Renal cortex interstitium (tissue), 11 donors: ENCODE measurements at regions not wholly inside any gene's neighbourhood (a gene's known extent, or its start where the extent isn't known, plus 50 kb on each side); places are given as distances from the start of the nearest gene placed in this dataset.
A peak's percentile ranks its signal among the peaks of the same experiment; 100 is the strongest.

Source experiments
- DNase-seq, 11 donors: peaks; one replicate each; pipeline ENCODE4 v3.0.0-alpha.2; 2013; ENCODE audit warnings: low read depth in 9 of 11, low spot score in 4 of 11; ENCODE audit errors: extremely low read depth in 1 of 11

DNA sequence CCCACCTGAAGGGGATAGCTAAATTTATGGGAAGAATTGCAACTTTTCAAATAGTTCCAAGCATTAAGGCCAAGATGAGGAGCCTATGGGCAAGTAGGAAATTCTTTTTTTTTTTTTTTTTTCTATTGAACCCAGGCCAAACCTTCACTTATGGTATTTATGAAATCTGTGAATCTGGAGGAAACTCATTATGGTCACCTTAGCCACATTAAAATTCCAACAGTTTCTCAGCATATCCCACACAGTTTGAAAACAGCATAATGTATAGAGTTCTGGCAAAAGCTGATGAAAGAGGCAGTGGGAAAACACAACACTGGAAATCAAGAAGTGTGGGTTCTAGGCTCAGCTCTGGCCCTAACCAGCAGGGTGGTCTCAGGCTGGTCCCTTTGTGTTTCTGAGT lies 236.9 kb downstream of the PTEN start:
- DNase-seq, result no peak

DNA sequence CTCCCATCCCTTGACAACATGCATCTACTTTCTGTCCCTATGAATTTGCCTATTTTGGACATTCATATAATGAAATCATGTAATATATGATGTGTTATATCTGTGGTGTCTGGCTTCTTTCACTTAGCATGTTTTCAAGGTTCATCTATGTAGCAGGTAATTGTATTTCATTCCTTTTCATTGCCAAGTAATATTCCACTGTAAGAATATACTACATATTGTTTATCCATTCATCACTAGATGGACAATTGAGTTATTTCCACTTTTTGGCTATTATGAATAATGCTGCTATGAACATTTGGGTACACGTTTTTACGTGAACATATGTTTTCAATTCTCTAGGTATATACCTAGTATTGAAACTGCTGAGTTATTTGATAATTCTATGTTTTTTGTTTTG lies 238.2 kb downstream of the PTEN start:
- DNase-seq, result no peak

DNA sequence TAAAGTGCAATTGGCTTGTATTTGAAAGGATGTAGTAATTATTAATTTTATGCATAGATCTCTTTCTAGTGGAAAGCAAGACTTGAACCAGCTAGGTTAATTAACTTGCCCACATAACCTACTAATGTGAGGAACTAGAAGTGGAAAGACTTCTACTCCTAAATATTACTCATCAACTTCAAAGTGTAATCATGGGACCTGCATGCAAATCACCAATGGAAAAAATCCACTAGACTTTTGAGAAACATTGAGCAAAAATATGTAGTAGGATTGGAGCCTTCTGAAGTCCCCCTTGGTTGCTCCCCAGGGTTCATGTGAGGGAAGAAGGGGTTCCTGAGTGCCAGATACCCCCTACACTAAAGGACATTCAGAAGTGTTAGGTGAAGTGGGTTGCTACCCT lies 240.2 kb downstream of the PTEN start:
- DNase-seq, result no peak

DNA sequence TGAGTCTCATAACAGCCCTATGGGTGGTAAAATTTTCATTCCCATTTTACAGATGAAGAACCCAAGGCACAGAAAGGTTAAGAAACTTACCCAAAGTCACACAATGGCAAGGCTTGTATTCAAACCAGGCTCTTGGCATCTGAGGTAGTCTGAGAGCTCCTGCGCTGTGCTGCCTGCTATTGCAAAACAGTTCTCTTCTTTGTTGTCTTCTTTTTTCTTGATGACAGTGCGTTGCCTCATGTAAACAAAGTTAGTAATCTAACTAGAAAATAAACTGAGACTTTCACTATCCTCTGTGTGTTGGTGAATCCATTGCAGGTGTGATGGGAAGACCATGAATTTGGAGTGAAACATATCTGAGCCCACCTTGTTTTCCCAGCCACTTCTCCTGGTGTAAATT lies 240.8 kb downstream of the PTEN start:
- DNase-seq, result no peak

DNA sequence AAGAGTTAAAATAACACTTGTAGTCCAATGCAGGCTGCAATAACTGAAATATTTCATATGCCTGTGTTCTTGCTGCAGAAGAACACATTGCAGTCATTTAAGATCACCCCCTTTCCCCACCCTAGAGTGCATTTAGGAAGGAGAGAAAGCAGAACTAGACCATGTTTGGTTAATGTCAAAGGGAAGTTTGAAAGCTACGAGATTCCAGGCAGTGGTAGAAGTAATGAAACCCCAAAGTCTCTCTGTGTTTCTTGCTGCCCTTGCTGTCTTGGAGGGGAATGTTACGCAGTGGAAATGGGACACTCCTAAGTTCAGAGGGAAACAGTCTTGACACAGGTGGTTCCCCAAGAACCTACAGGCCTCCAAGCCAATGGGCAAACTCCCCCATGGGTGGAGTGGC lies 242.9 kb downstream of the PTEN start:
- DNase-seq, result no peak

DNA sequence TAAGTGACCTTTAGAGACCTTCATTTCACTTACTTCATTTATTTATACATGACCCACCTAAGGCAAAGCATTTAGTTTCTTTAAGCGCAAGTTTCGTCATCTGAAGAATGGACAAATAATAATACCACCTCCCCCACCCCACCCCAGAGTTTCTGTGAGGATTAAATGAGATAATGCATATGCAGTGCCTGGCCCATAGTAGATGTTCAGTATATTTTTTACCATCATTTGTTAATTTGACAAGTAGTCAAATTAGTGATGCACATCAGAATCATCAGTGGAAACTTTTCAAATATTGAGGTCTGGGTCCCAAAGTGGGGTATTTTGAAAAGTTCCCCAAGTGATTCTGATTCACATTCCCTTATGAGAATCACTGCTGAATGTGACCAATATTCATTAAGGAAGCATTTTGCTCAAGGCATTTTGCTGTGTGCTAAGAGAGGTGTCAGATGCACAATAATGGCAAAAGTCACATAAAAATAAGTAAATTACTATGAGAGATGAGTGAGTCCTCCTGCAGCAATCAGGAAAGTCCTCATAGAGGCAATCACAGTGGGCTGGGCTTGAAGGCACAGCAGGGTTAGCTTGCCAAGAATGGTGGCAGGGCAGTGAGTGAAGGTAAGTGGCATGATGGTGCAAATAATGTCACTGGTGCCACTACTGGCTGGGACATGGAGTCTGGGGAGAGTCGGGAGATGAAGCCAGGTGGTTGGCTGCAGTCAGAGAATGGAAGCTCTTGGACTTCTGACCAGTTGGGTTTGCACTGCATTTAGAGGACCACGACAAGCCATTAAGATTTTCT lies 244.1 kb downstream of the PTEN start:
- no peak for DNase-seq

DNA sequence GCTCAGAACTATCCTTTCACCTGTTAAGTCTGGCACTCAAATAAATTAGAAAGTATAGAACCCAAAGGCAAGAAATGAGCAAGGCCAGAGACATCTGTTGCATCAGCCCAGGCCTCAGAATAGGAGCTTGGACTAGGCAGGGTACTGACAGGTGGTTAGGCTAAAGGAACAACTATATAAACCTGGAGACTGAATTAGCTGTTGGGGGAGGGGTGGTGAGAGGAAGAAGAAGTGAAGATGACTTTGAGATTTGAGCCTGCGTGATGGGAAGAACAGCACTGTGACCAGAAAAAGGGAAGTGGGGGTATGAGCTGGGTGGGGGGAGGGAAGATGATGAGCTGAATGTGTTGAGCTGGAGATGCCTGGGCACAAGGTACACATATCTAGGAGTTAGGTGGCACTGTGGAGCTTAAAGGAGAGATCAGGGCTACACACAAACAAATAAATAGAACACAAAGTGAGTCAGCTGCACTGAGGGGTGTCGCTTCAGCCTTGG lies 244.7 kb downstream of the PTEN start:
- no peak for DNase-seq

DNA sequence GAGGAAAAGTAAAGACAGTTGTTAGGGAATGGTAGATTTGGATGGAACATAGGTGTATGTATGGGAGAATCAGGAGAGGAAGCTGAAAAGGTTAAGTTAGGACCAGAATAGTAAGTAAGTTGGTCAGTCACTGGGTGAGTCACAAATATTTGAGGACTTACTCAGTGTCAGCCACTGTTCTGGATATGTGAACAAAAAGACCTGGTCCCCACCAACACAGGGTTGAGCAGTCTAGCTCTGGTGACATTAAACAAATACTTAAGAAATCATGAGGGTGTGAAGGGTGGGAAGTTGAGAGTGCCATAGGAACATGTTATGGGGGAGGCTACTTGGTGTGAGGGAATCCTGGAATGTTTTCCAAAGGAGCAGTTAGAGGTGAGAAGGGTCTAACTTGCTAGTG lies 246.9 kb downstream of the PTEN start:
- DNase-seq, result no peak

DNA sequence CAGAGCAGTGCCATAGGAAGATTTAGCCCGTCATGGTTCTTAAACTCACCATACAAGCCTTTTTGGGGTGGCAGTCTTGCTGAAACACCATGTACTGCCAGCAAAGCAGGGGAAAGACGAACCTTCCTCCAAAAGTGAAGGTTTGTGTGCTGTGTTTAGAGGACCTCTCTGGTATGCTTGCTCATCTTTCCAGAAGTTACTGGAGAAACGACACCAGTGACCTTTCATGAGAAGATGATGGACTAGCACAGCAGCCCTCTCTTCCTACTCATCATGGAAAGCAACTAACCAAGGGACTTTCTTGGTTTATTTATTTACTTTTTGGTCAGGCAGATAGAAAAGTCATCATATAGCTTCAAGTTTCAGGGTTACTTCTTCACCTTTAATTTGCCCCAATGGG lies 247.4 kb downstream of the PTEN start:
- no peak for DNase-seq

DNA sequence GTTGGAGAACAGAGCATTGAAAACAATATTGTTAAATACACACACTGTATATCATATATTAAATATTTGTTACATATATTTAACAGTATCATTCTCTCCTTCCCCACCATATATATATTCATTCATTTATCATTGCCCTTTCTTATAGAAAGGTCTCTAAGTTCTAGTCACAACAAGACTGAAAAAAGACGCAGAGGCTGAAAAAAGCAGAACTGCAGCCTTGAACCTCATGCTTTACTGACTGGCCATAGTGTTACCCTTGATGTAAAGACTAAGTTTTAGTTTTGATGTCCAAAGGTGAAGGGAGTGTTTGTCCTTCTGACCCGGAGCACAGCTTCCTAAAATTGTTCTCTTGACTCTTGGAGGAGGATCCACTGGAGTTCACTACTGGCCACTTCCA lies 247.9 kb downstream of the PTEN start:
- no peak for DNase-seq

DNA sequence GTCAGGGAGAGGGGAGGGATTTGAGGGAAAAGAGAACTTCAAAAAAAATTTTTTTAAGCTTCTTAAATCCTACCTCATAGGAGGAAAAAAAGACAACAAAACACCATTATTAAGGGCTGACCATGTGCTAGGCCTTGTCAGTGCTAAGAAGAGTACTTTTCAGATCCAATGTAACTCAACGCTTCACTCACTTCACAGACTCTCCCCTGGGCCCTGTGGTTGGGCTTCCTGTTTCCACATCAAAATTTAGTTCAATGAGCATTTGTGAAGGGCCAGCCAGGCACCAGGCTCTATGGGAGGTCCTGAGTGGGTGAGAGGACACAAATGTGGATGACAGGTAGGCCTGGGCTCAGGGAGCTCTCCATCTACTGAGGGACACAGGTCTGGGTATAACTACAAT lies 249.8 kb downstream of the PTEN start:
- no peak for DNase-seq

DNA sequence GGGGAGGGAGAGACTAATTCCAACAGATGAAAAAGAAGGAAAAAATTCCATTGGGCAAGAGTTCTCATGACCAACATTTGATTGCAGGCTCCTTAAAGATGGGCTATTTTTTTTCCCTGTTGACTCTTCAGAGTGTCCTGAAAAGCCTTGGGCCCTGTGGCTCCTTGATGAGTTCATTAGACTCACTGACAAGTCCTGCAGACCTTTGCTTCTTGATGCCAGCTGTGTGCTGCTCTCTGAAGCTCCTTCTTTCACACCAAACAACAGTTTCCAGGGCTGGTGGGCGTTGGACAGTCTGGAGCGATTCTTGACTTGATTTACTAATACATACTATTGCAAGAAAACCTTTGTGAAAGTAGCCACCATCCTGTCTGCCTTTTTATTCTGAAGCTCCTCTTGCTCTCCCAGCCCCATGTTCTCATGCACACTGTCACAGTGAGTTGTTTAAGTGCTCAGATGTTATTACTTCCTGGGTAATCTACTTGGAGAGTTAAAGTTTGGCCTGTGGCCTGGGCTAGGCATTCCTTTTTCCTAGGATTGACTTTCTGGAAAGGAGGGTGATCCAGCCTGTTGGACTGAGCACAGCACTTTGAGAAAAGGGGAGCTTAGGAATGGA lies 250.3 kb downstream of the PTEN start:
- no peak for DNase-seq

DNA sequence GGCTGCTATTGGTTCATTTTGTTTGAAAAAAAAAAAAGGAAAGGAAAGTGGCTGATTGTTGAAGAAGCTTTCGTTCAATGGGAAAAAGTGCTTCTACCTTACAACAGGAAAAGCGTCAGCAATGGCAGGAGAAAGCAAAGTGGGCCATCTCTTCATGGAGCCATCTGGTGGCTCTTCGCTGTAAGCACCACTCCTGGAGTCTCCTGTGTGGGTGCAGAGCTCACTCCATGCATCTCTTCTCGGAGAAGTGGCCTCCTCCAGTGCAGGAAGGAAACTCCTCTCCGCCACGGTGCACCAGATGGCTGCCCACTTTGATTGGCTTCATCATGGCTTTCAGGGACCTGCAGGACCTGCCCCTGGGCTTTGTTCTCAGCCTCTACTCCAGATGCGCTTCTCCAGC lies 250.9 kb downstream of the PTEN start:
- peak in 1 of 11 donors; percentile 15 for DNase-seq

DNA sequence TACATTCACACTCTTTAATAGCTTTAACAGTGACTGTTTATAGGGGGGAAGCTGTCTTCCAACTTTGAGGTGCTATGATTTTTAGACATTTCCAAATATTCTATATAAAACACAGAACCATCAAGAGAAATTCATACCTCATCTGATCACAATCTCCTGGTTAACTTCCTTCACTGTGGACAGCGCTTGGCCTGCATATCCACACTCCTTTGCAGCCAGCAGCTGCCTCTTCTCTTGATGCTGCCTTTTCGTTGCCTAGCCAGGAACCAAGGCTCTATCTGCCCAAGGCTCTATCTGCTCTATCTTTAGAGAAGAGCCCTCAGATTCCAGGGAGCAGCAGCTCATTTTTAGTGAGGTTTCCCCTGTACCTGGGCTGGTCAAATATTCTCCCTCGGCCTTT lies 252.0 kb downstream of the PTEN start:
- DNase-seq, result no peak

DNA sequence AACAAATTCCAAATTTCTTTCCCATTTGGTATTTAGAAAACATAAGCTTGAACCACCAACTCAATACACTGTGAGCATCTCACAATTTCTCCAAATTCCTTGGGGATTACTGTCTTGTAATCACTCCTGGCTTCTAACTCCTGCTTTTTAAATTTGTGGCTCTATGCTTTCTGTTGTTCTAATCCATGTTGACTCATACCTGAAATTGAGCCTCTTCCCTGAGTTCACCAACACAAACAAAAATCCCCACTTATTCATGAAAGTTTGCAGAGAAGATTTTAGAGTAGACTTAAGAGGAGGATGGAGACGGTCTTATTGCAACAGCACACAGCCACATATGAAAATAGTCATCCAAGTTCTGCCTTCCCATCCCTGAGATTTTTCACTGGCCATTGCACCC lies 252.5 kb downstream of the PTEN start:
- DNase-seq, result no peak

DNA sequence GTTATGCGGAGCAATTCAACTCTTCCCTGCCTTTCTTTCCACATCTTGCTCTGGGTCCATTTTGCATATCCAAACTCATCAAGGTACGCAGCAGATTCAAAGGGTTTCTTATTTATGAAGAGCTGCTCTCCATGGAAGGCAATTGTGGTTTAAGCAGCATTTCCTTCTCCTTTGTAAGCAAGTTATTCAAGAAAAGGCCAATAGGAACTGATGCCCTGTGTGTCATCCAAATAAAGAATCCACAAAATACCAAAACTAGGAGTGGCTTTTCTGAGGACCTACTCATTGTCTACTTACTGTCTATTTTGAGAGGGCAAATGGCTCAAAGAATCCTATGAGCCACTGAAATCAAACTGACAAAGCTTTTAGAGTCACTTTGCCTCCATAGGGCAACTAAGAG lies 253.1 kb downstream of the PTEN start:
- DNase-seq, result no peak

DNA sequence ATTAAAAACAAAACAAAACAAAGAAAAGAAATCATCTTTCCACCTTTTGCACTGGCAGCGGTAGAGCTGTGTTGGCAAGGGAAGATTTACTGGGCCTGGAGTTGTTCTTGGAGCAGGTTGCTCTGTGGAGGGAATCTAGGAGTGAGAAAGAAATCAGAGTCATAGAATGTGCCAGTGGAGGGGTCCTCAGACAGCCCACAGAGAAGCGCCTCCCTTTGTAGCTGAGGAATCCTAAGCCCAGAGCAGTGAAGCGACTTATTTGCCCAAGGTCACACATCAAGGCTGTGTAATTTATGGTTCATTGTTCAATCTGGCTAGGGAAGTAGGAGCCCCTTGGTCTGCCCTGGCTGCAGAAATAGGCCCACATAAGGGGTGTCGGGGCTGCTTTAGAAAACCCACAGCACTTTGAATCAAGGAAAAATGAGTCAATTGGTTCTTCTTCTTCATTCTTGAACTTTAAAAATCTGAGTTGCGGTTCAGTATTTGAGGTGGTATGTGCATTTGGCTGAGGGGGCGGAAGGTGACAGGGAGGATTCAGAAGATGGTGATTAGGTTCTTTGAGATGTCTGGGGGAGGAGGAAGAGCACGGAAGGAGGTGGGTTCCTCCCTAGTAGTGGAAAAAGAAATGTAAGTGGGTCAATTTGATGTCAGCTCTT lies 253.7 kb downstream of the PTEN start:
- peak in 6 of 11 donors; percentile 12 to 39 (median 19) for DNase-seq

DNA sequence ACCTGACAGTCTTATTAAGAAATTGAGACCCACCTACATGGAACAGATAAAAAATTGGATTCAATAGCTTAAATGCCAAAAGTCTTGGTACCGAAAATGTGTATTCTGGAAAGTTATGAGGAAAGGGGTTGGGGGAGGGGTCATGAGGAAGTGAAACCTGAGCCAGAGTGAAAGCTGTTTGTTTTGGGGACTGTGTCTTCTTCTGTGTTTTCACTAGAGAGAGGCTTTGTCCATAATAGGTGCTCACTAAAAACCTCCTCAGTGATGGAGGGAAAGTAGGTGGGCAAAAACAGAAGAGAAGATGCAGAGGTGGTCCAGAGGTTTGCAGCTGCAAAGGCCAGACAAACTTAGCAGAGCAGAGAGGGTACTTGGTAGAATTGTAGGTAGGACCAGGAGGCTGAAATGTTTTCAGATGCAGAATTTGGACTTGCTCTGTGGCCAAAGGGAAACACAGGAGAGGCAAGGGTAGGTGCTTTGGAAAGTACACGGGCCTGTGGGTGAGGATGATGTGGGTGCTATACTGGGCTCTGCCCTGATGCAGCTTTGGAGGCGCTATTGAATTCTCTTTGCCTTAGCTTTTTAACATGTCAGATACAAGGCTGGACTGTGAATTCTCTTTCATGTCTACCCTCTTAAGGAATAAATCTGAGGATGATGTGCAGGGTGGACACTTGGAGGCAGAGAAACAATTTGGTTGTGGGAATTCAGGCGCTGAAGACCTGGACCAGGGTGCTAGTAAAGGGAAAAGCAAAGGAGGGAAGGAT lies 254.6 kb downstream of the PTEN start:
- DNase-seq, result no peak

DNA sequence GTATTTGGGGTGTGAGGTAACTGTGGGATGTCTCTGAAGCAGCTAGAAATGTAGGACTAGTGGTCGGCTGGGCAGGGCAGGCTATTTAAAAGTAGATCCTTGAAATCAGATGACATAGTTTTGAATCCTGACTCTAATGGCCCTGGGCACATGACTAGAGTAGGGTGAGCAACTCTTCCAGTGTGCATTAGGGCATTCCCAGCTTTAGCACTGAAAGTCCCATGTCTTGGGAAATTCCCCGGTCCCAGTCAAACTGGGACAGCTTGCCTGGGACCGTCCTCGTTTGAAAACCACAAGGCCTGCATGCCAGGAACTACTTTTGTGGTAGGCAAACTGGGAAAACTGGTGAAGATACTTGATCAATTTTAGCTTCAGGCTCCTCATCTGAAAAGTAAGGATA lies 255.3 kb downstream of the PTEN start:
- DNase-seq, result no peak

DNA sequence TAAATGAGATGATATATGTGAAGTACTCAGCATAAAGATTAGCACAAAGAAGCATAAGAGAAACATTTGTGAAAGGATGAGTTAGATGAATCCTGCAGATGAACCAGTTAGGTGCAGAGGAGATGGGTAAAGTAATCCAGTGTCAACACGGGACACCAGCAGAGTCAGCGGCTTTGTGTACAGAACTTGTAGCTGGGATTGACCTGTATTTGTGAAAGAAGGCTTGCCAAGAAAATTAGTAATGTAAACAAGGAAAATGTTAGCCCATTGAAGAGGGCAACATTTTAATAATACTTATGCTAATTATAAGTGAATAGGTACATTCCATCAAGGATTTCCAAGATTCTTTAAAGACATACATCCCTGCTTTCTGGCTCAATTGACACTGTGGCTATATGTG lies 255.7 kb downstream of the PTEN start:
- no peak for DNase-seq
